ENCODE measurements at regions not wholly inside any gene's neighbourhood (a gene's known extent, or its start where the extent isn't known, plus 50 kb on each side); places are given as distances from the start of the nearest gene placed in this dataset.

DNA sequence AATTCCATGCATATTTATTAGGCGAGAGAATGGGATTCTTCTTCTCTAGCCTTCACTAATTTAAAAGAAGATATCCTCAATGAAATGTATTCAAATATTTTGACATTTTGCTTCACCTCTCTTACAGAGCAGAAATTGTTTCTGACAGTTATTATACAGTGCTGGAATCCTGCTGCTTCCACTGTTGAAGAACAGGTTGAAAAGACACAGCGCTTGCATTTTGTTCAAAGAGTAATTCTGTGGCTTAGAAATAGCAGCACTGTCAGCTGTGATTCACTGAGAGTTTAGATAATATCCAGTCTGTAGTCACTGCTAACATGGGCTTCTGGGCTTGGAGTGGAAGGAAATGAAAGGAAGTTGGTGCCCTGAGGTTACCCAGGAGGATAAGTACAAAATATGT, 117.1 kb upstream of the FBXL4 start:
- DNase-seq: no peak

DNA sequence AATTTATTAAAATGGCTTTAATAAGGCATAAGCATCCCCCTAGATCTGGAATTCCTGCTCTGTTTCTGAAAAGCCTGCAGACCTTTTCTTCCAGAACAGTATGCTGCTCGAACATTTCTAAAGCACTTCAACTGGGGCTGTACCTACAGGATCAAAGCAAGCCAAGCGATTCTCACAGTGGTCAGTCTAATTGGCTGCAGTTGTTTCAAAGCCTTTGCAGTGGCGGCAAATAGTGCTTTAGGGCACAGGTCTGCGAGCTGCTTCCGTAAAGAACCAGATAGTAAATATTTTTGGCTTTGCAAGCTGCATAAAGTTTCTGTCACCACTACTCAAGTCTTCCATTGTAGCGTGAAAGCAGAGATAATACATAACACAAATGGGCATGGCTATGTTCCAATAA, 88.9 kb upstream of the FBXL4 start:
- no peak for DNase-seq

- no peak for DNase-seq
These were observed 84.7 kb upstream of the FBXL4 start for GRCh38 chr6:99032396-99032795.

DNA sequence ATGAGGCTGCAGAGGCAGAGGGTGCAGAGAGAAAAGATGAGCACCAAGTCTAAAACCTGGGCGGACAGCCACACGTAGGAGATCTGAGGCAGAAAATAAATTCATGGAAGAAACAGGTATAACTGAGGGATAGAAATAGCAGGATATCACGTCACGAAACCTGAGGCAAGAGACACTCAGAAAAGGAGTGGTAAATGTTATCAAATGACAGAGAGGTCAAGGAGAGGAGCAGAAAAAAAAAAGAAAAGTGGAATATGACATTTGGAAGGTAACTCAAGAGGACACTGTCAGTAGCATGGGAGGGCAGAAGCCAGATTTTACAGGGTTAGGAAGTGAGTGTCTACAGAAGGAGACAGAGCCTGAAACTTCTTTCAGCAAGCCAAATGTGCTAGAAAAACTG, 84.2 kb upstream of the FBXL4 start:
- no peak for DNase-seq

DNA sequence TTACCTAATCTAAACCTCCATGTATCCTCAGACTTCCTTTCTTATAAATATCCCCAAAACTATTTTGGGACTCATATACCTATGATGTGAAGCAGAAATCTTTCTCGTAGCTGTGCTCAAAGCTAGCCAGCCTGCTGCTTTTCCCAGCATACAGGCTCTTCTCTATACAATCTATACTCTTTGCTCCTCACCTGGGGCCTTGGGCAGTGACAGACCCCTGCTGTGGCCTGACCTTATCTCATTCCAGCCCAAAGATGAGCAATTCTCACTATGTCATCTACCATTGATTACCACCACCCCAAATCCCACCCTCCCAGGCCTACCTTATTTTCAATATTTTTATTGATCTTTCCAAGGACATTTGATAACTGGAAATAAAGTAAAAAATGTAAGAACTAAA, 83.2 kb upstream of the FBXL4 start:
- DNase-seq: no peak

GRCh38 chr6:99026135-99026534, 78.4 kb upstream of the FBXL4 start:
- DNase-seq: no peak

DNA sequence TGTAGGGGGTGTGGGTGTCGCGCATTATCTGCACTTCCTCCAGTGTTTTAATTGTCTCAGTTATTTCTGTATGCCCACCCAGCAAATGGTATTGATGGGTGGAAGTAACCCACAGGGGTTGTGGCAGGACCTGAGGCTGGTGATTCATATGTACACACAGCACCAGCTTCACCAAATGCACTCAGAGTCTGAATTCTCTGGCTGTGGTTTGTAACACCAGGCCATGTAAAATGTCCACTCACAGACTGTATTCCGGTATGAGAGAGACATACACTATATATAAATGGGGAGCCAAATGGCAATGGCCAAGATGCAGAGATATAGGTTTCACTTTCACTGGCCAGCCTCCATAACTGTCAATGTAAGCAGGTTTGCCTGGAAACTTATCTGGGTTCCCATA, 76.3 kb upstream of the FBXL4 start:
- no peak for DNase-seq

GRCh38 chr6:99022039-99022609, 74.4 kb upstream of the FBXL4 start:
- DNase-seq: no peak

DNA sequence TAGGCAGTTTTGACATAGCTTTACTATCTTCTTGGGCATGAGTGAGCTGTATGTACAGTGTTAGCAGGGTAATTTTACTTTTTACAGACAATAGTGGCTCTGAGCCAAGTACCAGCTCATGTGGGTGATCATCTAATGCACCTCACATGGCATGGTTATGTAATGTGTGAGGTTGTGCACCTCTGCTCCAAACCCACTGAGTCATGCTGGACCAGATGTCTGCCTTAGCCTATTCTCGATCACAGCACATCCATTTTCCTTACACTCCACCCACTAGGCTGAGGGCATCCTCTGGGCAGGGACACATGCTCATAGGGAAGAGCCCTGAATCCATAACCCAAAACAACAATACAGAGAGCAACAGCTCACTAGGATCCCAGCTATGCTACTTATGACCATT, 71.6 kb upstream of the FBXL4 start:
- DNase-seq: no peak

- no peak for DNase-seq
These were observed 69.4 kb upstream of the FBXL4 start for GRCh38 chr6:99017150-99017549.

DNA sequence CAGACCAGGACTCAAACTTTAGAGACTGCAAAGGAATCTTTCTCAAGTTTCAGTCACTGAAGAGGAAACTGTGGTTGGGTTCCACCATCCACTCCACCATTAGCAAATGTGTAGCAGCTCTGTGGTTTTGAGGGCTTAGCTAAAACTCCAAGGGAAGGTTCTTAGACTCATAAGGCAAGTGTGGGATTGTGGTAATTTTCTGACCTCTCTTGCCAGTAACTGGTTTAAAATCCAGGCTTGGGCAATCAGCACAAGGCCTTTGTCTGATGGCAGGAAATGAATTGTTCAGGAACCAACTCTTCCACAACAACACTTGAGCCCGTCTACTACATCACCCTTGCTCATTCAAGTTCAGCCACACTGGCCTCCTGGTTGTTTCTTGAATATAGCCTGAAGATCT, 68.6 kb upstream of the FBXL4 start:
- no peak for DNase-seq

GRCh38 chr6:99014061-99014460, 66.3 kb upstream of the FBXL4 start:
- DNase-seq: no peak

DNA sequence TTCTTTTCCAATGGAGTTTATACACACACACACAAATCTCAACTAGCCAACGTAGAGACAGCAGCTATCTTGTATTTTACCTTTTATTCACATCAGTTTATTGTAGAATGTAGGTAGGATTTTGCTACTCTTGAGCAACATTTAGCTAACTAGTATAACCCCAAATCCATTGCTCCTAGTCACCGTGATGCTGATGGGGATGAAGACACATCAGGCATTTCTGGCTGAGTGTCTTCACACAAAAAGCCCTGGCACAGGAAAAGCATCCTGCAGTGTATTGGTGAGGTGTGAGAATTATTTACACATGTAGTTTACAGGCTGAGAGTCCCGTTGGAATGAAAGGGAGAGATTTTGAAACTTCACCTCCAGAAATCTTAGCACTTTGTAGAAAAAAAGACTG, 65.9 kb upstream of the FBXL4 start:
- no peak for DNase-seq

- DNase-seq: no peak
These were observed 65.4 kb upstream of the FBXL4 start for GRCh38 chr6:99013145-99013544.

DNA sequence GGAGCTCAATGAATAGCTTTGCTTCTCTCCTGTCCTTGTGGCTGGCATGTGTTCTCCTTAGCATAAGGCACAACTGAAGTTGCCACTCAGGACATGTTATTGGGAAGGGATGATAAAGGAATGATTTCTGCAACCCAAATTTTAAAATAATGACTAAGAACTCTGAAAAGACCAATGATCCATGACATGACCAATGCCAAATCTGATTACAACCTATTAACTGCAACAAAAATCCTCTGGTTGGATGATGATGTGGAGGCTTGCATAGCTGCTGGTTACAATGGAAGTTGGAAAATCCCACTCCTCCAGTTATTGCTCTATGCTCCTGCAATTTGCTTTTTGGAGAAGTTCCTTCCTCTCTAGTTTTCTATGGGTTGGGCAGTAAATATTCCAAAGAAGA, 63.4 kb upstream of the FBXL4 start:
- DNase-seq: no peak

DNA sequence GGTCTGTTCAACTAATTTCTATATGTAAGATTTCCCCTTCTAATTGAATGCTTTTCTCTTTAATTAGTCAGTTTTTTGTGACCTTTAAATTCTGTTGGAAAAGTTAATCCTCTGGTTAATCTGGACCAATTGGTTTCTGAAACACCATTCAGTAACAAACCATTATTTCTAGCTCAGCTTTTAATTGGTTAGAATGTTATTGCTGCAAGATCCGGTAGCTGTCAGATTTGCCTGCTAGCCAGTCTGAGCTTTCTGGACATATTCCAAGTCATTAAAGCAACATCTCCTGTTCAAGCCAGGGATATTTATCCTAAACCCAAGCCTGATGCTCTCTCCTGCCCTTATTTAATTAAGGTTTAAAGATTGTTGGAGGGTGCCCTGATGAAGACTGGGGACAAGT, 55.1 kb upstream of the FBXL4 start:
- DNase-seq: no peak

GRCh38 chr6:98998103-98998502, 50.4 kb upstream of the FBXL4 start:
- DNase-seq: no peak
